MCF 10A (cell line): ENCODE measurements at regions not wholly inside any gene's neighbourhood (a gene's known extent, or its start where the extent isn't known, plus 50 kb on each side); places are given as distances from the start of the nearest gene placed in this dataset.

Experiments used
- BruUV-seq: library from RNA; stranded (reverse); fragments of 400-500 nt; replicated peaks from 2 replicates; lab custom pipeline; 2021; lab: Mats Ljungman, UMichigan
- CTCF ChIA-PET: fragments of 300-600 bp; sonication (Branson Sonifier 250); formaldehyde crosslinking; extraction: SDS; loops from one replicate; lab custom pipeline; 2021; ENCODE audit warnings: antibody characterized with exemption, inconsistent platforms; lab: Yijun Ruan, JAX
- POLR2A ChIA-PET: fragments of 300-600, 350-650 bp; sonication (Branson Sonifier 250); formaldehyde crosslinking; extraction: SDS; loops from one replicate; lab custom pipeline; 2020; ENCODE audit warnings: antibody characterized with exemption, inconsistent platforms; lab: Yijun Ruan, JAX
- DNase-seq: peaks from one replicate; pipeline ENCODE4 v3.0.0-alpha.2; 2018; ENCODE audit not compliant: unreplicated experiment
- H3K27ac Mint-ChIP-seq: one replicate; pipeline ENCODE4 v1.8.0; 2022; ENCODE audit warnings: mild to moderate bottlenecking, low read depth, mixed read lengths; ENCODE audit not compliant: unreplicated experiment
- H3K27me3 Mint-ChIP-seq: one replicate; pipeline ENCODE4 v1.8.0; 2022; ENCODE audit warnings: mixed read lengths; ENCODE audit not compliant: insufficient read depth, unreplicated experiment
- H3K36me3 Mint-ChIP-seq: one replicate; pipeline ENCODE4 v1.8.0; 2022; ENCODE audit warnings: mild to moderate bottlenecking, moderate library complexity, mixed read lengths; ENCODE audit not compliant: insufficient read depth, unreplicated experiment
- H3K4me1 Mint-ChIP-seq: one replicate; pipeline ENCODE4 v1.8.0; 2022; ENCODE audit warnings: mixed read lengths; ENCODE audit not compliant: insufficient read depth, unreplicated experiment
- H3K4me3 Mint-ChIP-seq: one replicate; pipeline ENCODE4 v1.8.0; 2022; ENCODE audit warnings: mild to moderate bottlenecking, moderate library complexity, mixed read lengths; ENCODE audit not compliant: unreplicated experiment
- H3K9me3 Mint-ChIP-seq: one replicate; pipeline ENCODE4 v1.8.0; 2022; ENCODE audit warnings: mixed read lengths; ENCODE audit not compliant: unreplicated experiment
- intact Hi-C: fragments of 100-400 bp; cut with micrococcal nuclease; formaldehyde crosslinking; loops from 2 replicates; pipeline ENCODE4 v1.14.1; 2022
- TF ChIP-seq, protein P1 (sequence below): fragments of 200-600 bp; IDR thresholded peaks from one replicate; pipeline ENCODE4 v1.8.0; 2022; ENCODE audit warnings: antibody characterized with exemption, mild to moderate bottlenecking; ENCODE audit not compliant: unreplicated experiment

DNA sequence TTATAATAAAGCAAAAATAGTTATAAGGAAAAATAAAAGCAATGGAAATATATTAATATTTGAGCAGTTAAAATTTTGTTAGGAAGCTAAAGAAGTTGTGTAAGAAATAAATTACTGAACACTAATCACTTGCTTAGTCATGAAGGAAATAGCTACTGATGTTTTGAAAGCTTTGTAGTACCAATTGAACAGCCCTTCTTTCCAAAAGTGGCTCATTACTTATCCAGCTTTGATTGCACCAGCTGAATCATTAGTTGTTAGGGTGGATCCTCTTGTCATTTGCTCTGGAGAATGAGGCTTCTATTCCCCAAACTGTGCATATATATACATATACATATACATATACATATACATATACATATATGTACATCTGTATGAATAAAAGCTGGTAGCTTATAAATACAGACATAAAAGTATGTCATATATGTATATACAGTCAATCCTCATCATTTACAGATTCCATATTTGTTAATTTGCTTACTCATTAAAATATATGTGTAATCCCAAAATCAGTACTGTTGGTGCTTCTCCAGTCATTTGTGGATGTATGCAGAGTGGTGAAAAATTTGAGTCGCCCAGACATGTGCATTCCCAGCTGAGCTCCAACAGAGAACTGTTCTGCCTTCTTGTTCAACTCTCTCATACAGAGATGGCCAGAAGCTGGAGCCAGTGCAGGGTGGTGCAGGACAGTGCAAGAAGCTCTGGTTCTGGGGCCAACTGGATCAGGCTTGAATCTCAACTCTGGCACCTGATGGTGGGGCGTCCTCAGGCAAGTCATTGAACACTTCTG lies 214.1 kb downstream of the RPAP3 start:
- POLR2A ChIA-PET, result interaction anchor here (1.2 kb wide), 1 partner anchor 10 kb away, joined by 3 read pairs; no protein-coding TSS in a partner anchor
- intact Hi-C loops, result no loop called here
- DNase-seq, result no peak

DNA sequence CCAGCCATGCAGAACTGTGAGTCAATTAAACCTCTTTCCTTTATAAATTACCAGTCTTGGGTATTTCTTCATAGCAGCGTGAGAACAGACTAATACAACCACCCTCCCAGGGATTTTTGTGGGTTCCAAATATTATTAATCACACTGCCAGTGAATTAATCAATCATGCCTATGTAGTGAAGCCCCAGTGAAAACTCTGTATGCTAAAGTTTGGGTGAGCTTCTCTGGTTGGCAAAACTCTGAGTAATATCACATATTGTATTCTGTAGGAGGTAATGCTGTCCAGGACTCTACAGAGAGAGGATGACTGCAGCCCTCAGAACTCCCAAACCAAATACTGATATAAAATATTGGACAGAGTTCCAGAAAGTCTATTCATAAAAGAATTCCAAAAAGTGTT lies 216.9 kb downstream of the RPAP3 start:
- H3K36me3 Mint-ChIP-seq, result no peaks in the 10 kb centered on the region
- CTCF ChIA-PET, result no interaction called here

More for the DNA sequence above, 214.1 kb downstream of the RPAP3 start:
- no peak overlapping the region for H3K27ac Mint-ChIP-seq
- CTCF ChIA-PET, result interaction anchor here (0.7 kb wide), 1 partner anchor 10 kb away, joined by 3 read pairs; no protein-coding TSS in a partner anchor
- H3K36me3 Mint-ChIP-seq, result no peaks in the 10 kb centered on the region
- no peaks in the 10 kb centered on the region for H3K4me1 Mint-ChIP-seq
- no peak overlapping the region for H3K4me3 Mint-ChIP-seq
- H3K9me3 Mint-ChIP-seq, result no peaks in the 10 kb centered on the region
- peaks cover 94% of the 10 kb centered on the region for H3K27me3 Mint-ChIP-seq
- TF ChIP-seq, protein P1, sequence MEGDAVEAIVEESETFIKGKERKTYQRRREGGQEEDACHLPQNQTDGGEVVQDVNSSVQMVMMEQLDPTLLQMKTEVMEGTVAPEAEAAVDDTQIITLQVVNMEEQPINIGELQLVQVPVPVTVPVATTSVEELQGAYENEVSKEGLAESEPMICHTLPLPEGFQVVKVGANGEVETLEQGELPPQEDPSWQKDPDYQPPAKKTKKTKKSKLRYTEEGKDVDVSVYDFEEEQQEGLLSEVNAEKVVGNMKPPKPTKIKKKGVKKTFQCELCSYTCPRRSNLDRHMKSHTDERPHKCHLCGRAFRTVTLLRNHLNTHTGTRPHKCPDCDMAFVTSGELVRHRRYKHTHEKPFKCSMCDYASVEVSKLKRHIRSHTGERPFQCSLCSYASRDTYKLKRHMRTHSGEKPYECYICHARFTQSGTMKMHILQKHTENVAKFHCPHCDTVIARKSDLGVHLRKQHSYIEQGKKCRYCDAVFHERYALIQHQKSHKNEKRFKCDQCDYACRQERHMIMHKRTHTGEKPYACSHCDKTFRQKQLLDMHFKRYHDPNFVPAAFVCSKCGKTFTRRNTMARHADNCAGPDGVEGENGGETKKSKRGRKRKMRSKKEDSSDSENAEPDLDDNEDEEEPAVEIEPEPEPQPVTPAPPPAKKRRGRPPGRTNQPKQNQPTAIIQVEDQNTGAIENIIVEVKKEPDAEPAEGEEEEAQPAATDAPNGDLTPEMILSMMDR, result no peak
- BruUV-seq, result no TSS peak

DNA sequence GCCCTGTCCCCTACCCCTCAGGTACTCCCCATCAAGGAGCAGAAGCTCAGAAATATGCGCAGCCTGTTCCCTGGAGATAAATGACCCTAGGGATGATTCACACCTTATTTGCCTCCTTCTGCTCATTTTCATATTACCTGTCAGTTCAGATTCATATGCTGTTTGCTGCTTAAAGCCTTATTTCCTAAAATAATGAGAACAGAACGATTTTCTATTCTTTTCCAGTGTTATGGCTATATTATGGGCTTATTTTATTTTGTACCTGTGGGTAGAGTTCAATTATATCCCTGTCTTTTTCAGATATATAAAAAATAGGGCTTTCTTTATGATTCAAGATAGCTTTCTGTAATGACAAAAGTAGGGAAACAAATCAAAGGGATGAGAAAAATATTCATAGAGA lies 224.8 kb downstream of the RPAP3 start:
- intact Hi-C loops, result no loop called here
- H3K27me3 Mint-ChIP-seq, result peaks cover 95% of the 10 kb centered on the region
- no peak overlapping the region for H3K4me3 Mint-ChIP-seq
- TF ChIP-seq, protein P1, result no peak
- no peaks in the 10 kb centered on the region for H3K36me3 Mint-ChIP-seq
- H3K4me1 Mint-ChIP-seq, result no peaks in the 10 kb centered on the region
- BruUV-seq, result no TSS peak
- H3K27ac Mint-ChIP-seq, result no peak overlapping the region
- peaks cover 6% of the 10 kb centered on the region for H3K9me3 Mint-ChIP-seq
- DNase-seq, result no peak
- ChIA-PET CTCF (interaction anchor here (0.8 kb wide), 1 partner anchor 11 kb away, joined by 3 read pairs; no protein-coding TSS in a partner anchor), POLR2A (interaction anchor here (0.7 kb wide), 1 partner anchor 1009 kb away, joined by 3 read pairs; no protein-coding TSS in a partner anchor)

More for the DNA sequence above, 216.9 kb downstream of the RPAP3 start:
- Mint-ChIP-seq H3K4me3 (no peak overlapping the region), H3K27ac (no peak overlapping the region), H3K4me1 (no peaks in the 10 kb centered on the region), H3K9me3 (no peaks in the 10 kb centered on the region), H3K27me3 (peaks cover 94% of the 10 kb centered on the region)
- no peak for DNase-seq
- TF ChIP-seq, protein P1, result no peak
- POLR2A ChIA-PET, result no interaction called here
- intact Hi-C loops, result no loop called here
- no TSS peak for BruUV-seq

DNA sequence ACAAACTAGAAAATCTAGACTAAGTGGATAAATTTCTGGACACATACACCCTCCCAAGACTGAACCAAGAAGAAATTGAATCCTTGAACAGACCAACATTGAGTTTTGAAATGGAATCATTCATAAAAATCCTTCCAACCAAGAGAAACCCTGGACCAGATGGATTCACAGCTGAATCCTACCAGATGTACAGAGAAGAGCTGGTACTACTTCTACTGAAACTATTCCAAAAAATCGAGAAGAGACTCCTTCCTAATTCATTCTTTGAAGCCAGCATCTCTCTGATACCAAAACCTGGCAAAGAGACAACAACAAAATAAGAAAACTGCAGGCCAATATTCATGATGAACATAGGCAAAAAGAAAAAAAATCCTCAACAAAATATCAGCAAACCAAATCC lies 227.4 kb downstream of the RPAP3 start:
- peaks cover 80% of the 10 kb centered on the region for H3K27me3 Mint-ChIP-seq
- BruUV-seq, result no TSS peak
- ChIA-PET CTCF (no interaction called here), POLR2A (no interaction called here)
- no peak overlapping the region for H3K4me3 Mint-ChIP-seq
- no peak overlapping the region for H3K27ac Mint-ChIP-seq
- H3K36me3 Mint-ChIP-seq, result no peaks in the 10 kb centered on the region
- H3K9me3 Mint-ChIP-seq, result peaks cover 12% of the 10 kb centered on the region
- no peaks in the 10 kb centered on the region for H3K4me1 Mint-ChIP-seq
- DNase-seq, result no peak
- intact Hi-C loops, result no loop called here
- TF ChIP-seq, protein P1, result no peak
